Caki2 (cell line): ENCODE measurements at regions not wholly inside any gene's neighbourhood (a gene's known extent, or its start where the extent isn't known, plus 50 kb on each side); places are given as distances from the start of the nearest gene placed in this dataset.
"Not testable (repeated sequence)": the region's sequence is repeated elsewhere in the genome, so short reads cannot be mapped to it uniquely, and the experiment has no call there.

Experiments used
- DNase-seq: peaks from one replicate; pipeline ENCODE4 v3.0.0-alpha.2; 2015; ENCODE audit warnings: low read depth
- in situ Hi-C: cut with HindIII; loops from 2 replicates; pipeline ENCODE4 v1.10.0; 2016; ENCODE audit warnings: low sequenced_read_pairs, low pct_unique_long_range_greater_than_20kb, mixed read lengths

GRCh38 chr5:57734296-57734695 lies 251.7 kb upstream of the ACTBL2 start:
- DNase-seq, result no peak
- in situ Hi-C loops, result no loop called here

DNA sequence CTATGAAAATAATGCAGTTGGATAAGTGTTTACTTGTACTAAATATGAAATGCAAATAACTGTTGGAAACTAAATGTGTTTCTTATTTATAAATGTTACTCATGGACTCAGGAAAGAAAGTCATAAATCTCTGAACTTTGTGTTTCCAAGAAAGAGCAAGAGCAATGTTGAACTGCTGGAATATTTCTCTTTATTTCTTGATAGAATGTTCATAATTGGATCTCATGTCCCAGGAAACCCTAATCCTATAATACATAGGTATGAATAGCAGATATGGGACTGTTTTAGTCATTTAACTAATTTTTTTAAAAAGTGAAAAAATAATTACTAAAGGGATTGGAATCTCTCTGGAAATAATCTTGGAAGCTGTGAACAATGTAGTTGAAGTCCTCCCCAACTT lies 245.0 kb upstream of the ACTBL2 start:
- no peak for DNase-seq

GRCh38 chr5:57725658-57726504 lies 243.3 kb upstream of the ACTBL2 start:
- in situ Hi-C loops, result no loop called here
- no peak for DNase-seq

More for the DNA sequence above, 245.0 kb upstream of the ACTBL2 start:
- in situ Hi-C loops, result no loop called here

GRCh38 chr5:57724836-57725235 lies 242.2 kb upstream of the ACTBL2 start:
- no peak for DNase-seq
- in situ Hi-C loops, result no loop called here

DNA sequence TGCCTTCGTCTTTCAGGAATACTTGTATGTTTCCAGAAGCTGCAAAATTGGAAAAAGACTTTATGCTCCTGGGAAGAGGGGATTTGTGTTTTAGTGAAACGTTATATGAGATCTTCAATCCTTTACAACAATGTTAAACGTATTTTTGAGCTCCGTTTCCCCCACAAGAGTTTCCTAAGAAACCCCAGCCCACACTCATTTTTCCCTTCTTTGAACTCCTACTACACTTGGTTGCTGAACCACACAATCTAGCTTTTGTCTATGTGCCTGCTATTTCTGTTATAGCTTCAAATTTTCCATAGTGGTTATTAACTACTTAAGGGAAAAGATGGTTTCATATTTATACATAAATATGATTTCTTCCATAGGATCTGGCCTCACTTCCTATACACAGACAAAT lies 238.6 kb upstream of the ACTBL2 start:
- DNase-seq, result no peak
- in situ Hi-C loops, result no loop called here

GRCh38 chr5:57720656-57721055 lies 238.0 kb upstream of the ACTBL2 start:
- DNase-seq, result no peak
- in situ Hi-C loops, result no loop called here

DNA sequence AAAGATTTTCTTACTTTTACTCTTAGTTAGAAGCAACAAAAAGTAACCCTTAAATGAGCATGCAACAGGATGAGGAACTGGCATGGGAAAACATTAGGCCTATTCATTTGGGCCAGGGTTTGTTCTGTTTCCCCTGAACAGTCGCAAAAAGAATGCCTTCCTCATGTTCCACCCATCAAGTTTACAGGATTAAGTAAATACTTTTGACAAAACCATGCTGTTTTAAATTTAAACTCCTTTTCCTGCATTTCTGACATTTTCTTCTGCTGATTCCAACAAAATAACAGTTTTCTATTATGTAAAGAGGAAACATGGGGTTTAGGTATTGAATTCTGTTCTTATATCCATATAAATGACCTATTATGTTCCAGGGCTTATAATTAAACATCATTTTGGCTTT lies 236.6 kb upstream of the ACTBL2 start:
- no peak for DNase-seq
- in situ Hi-C loops, result no loop called here

DNA sequence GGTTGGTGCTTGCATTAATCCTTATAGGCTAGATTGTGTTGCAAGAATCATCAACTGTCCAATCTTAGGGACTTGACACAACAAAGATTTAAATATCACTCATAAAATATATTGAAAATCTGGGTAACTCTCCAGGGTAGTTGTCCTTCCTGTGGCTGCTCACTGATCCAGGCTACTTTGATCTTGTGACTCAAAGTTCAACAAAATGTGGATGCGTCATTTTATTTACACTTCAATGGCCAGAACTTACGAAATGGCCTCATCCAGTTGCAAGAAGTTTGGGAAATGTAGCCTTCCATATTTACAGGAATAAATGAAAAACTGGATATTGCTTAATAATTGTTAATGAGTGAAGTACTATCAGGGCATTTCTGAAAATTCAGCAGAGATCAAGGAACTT lies 235.5 kb upstream of the ACTBL2 start:
- in situ Hi-C loops, result no loop called here
- peak; percentile 65 for DNase-seq

- no peak for DNase-seq
- in situ Hi-C loops, result no loop called here
These were observed 234.9 kb upstream of the ACTBL2 start for GRCh38 chr5:57717555-57717954.

GRCh38 chr5:57716661-57717060 lies 234.1 kb upstream of the ACTBL2 start:
- no peak for DNase-seq
- in situ Hi-C loops, result no loop called here

GRCh38 chr5:57715296-57715695 lies 232.7 kb upstream of the ACTBL2 start:
- no peak for DNase-seq
- in situ Hi-C loops, result no loop called here

DNA sequence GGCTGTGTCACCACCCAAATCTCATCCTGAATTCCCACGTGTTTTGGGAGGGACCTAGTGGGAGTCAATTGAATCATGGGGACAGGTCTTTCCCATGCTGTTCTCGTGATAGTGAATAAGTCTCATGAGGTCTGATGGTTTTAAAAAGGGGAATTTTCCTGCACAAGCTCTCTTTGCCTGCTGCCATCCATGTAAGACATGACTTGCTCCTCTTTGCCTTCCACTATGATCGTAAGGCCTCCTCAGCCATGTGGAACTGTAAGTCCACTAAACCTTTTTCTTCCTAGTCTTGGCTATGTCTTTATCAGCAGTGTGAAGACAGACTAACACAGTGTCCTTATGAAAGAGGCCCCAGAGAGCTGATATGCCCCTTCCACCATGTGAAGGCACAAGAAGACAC lies 230.9 kb upstream of the ACTBL2 start:
- in situ Hi-C loops, DNase-seq: not testable (repeated sequence)

GRCh38 chr5:57711946-57712345 lies 229.3 kb upstream of the ACTBL2 start:
- in situ Hi-C loops, result no loop called here
- no peak for DNase-seq

DNA sequence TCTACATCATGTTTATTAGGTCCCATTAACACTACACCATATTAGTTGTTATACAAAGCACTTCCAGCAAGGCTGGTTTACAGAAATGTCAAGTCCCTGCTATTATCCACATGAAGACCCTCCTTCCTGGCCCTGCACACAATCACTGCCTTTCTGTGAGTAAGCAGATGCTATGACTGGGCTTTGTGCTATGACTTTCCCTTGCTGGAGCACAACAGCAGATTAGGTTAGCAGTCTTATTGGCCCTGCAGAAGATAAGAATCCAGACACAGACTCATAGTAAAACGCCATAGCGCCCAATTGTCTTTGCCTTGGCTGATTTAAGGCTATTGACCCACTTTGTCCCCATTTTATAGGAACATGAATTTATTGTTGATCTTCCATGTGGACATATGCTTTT lies 228.9 kb upstream of the ACTBL2 start:
- no peak for DNase-seq
- in situ Hi-C loops, result no loop called here

DNA sequence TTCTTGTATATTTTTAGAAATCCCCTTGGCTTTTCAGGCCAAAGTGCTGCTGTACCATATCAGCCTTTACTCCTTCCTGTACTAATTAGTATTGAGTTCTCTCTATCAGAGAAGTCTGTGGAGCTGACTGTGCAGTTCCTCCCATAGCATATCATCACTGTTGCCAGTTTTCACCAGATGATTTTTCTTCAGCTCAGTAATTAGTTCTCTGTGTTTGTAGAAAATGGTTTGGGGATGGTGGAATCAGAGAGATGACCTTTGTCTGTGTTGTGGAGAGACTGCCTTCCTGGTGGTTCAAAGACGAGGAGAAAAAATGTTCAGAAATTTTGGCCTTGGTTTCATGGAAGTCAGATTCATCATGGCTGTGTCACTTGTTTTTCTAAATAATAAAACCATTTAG lies 227.5 kb upstream of the ACTBL2 start:
- DNase-seq, result no peak
- in situ Hi-C loops, result no loop called here

- DNase-seq, result no peak
- in situ Hi-C loops, result no loop called here
These were observed 223.2 kb upstream of the ACTBL2 start for GRCh38 chr5:57705769-57706168.

- in situ Hi-C loops, result no loop called here
- no peak for DNase-seq
These were observed 221.1 kb upstream of the ACTBL2 start for GRCh38 chr5:57703721-57704120.

DNA sequence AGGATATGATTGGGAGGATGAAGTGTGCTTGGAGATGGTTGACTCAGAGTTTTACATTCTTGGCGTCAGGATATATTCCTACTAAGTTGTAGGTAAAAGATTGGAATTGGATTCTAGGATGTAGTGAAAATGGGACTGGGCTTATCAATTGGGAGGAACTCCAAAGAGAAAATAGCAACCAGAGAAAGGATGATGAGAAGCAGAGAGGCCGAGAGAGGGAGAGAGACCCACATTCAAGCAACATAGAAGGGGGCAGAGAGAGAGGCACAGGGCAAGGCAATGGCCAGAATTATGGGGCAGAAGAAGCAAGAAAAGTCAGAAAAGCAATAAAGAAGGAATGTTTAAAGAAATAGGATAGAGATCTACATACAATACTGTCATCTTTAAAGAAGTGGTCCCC lies 217.9 kb upstream of the ACTBL2 start:
- in situ Hi-C loops, result no loop called here

DNA sequence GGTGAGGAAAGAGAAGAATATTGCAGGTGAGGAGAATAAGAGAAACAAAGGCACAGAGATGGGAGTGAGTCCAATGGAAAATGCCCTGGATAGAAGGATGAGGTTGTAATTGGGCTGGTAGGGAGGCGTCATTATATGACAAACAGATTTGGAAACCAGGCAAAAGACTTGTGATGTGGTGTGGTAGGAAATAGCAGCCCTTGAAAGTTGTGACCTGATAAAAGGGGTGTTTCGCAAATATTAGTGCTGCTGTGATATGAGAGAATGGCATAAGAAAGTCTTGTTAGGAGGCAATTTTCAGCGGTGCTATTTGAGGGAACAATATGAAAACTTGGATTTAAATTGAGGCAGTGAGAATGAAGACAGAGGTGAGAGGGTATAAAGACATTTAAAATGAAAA lies 217.5 kb upstream of the ACTBL2 start:
- in situ Hi-C loops, result no loop called here
- no peak for DNase-seq

More for the DNA sequence above, 217.9 kb upstream of the ACTBL2 start:
- DNase-seq, result no peak

DNA sequence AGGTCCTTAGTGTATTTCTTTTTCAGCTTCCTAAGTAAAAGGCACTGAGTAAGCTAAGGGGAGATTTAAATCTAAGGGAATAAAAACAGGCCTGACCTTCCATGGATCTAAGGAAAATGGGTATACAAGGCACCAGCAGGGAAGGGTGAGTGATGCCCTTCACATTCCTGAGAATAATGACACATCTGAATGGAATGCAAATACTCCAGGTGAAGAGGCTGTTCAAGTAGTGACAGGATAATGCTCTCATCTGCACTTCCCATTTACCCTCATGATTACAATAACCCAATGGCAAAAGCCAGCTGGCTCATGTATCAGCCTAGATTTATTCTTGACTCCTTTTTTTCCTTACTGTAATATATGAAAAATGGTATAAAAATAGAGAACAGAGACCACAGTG lies 216.2 kb upstream of the ACTBL2 start:
- in situ Hi-C loops, result no loop called here

More for the DNA sequence above, 216.2 kb upstream of the ACTBL2 start:
- peak; percentile 67 for DNase-seq
